ENCODE measurements at regions not wholly inside any gene's neighbourhood (a gene's known extent, or its start where the extent isn't known, plus 50 kb on each side); places are given as distances from the start of the nearest gene placed in this dataset.

GRCh38 chr7:46320956-46321355 is 399.9 kb upstream of the IGFBP3 start:
- no peaks in the 10 kb centered on the region for H3K9me3 ChIP-seq
- DNase-seq (no peak), ATAC-seq (no peak)
- H3K36me3 ChIP-seq (replicated peaks in 1 of 2; ENCODE audit: insufficient read depth in 1 of 2, low read depth in 2 of 2) = no peaks in the 10 kb centered on the region
- no peak overlapping the region for H3K27ac ChIP-seq
- no peak overlapping the region for H3K4me3 ChIP-seq
- 51 to 76% methylated on average over 3 of the region's 3 CpGs for WGBS, 2 donors
- H3K4me1 ChIP-seq = no peaks in the 10 kb centered on the region
- intact Hi-C loops (cut with DNase I) = no loop called here
- no peaks in the 10 kb centered on the region for H3K27me3 ChIP-seq
- TF ChIP-seq POLR2A (IDR thresholded peaks at IDR 0.05) (no peak), CTCF (IDR thresholded peaks at IDR 0.05) (no peak)

GRCh38 chr7:46319841-46320240 is 398.8 kb upstream of the IGFBP3 start:
- no peaks in the 10 kb centered on the region for H3K4me1 ChIP-seq
- H3K36me3 ChIP-seq (replicated peaks in 1 of 2; ENCODE audit: insufficient read depth in 1 of 2, low read depth in 2 of 2) = no peaks in the 10 kb centered on the region
- WGBS, 2 donors = 72 to 73% methylated on average over 3 of the region's 3 CpGs
- no peaks in the 10 kb centered on the region for H3K27me3 ChIP-seq
- intact Hi-C loops (cut with DNase I) = no loop called here
- no peak overlapping the region for H3K4me3 ChIP-seq
- DNase-seq = no peak
- no peak overlapping the region for H3K27ac ChIP-seq
- no peak for TF ChIP-seq CTCF (IDR thresholded peaks at IDR 0.05)
- no peak for TF ChIP-seq POLR2A (IDR thresholded peaks at IDR 0.05)
- H3K9me3 ChIP-seq = no peaks in the 10 kb centered on the region
- ATAC-seq = no peak

- intact Hi-C loops (cut with DNase I) = no loop called here
- WGBS, 2 donors = 55 to 71% methylated on average over 3 of the region's 3 CpGs
Measured at GRCh38 chr7:46318276-46318675, 397.2 kb upstream of the IGFBP3 start.

GRCh38 chr7:46317256-46317655 is 396.2 kb upstream of the IGFBP3 start:
- WGBS, 2 donors = 56 to 74% methylated on average over 6 of the region's 6 CpGs
- TF ChIP-seq CTCF (IDR thresholded peaks at IDR 0.05) (no peak), POLR2A (IDR thresholded peaks at IDR 0.05) (no peak)
- no peaks in the 10 kb centered on the region for H3K4me1 ChIP-seq
- intact Hi-C loops (cut with DNase I) = no loop called here
- H3K27me3 ChIP-seq = no peaks in the 10 kb centered on the region
- no peak for DNase-seq
- no peaks in the 10 kb centered on the region for H3K9me3 ChIP-seq
- no peaks in the 10 kb centered on the region for H3K36me3 ChIP-seq (replicated peaks in 1 of 2; ENCODE audit: insufficient read depth in 1 of 2, low read depth in 2 of 2)
- no peak for ATAC-seq
- H3K27ac ChIP-seq = no peak overlapping the region
- H3K4me3 ChIP-seq = no peak overlapping the region

More at GRCh38 chr7:46318276-46318675, 397.2 kb upstream of the IGFBP3 start:
- H3K27ac ChIP-seq = no peak overlapping the region
- H3K9me3 ChIP-seq = no peaks in the 10 kb centered on the region
- H3K27me3 ChIP-seq = no peaks in the 10 kb centered on the region
- TF ChIP-seq POLR2A (IDR thresholded peaks at IDR 0.05) = no peak
- TF ChIP-seq CTCF (IDR thresholded peaks at IDR 0.05) = no peak
- DNase-seq = no peak
- no peaks in the 10 kb centered on the region for H3K36me3 ChIP-seq (replicated peaks in 1 of 2; ENCODE audit: insufficient read depth in 1 of 2, low read depth in 2 of 2)
- H3K4me1 ChIP-seq = no peaks in the 10 kb centered on the region
- H3K4me3 ChIP-seq = no peak overlapping the region
- ATAC-seq = no peak

GRCh38 chr7:46315891-46316290 is 394.8 kb upstream of the IGFBP3 start:
- no peak for DNase-seq
- no peaks in the 10 kb centered on the region for H3K4me1 ChIP-seq
- ATAC-seq = no peak
- H3K4me3 ChIP-seq = no peak overlapping the region
- H3K36me3 ChIP-seq (replicated peaks in 1 of 2; ENCODE audit: insufficient read depth in 1 of 2, low read depth in 2 of 2) = no peaks in the 10 kb centered on the region
- H3K27ac ChIP-seq = no peak overlapping the region
- TF ChIP-seq POLR2A (IDR thresholded peaks at IDR 0.05) = no peak
- no peak for TF ChIP-seq CTCF (IDR thresholded peaks at IDR 0.05)
- H3K27me3 ChIP-seq = no peaks in the 10 kb centered on the region
- intact Hi-C loops (cut with DNase I) = no loop called here
- H3K9me3 ChIP-seq = no peaks in the 10 kb centered on the region
- WGBS, 2 donors = 54 to 61% methylated on average over 5 of the region's 5 CpGs
